ENCODE measurements at regions not wholly inside any gene's neighbourhood (a gene's known extent, or its start where the extent isn't known, plus 50 kb on each side); places are given as distances from the start of the nearest gene placed in this dataset.

DNA sequence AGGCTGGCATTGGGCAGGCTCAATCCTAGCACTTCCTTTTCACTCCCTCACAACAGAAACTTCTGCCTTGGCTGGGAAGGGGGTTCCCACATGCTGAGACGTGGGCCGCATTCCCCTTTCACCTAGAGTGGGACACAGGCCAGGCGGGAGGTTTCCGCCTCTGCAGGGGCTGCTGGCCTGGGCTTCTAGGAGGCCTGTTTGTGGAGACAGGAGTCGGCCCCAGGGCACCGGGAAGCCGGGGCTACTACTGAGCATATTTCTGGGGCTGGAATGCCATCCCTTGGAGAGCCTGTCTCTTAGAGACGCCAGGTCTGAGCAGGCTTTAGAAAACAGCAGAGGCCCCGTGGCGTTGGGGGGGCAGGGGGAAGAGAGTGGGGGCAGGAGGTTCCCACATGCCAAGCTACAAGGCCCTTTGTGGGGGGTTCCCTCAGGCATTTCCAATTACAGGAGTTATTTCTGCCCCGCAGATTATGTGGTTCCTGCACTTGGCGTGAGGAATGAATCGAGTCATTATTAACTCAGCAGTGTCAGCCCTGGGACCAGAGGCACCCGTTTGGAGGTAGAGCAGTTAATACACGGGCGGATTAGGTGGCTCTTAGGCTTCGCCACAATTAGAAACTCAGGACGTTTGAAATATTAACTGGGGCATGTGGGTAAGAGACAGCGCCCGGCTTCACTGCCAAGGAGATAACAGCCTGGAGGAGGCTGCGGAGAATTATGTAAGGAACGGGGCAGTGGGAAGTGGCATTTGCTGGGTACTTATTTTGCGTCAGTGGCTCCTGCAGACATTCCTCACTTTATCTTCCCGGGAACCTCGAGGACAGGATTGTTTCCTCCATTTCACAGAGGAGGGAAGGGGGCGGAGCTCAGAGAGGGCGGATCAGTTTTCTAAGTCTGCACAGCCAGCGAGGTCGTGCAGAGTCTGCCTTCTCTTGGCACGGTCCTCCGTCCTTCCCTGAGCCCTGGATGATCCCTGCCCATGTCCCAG, 162.5 kb downstream of the MAF start:
- no peak for DNase-seq

DNA sequence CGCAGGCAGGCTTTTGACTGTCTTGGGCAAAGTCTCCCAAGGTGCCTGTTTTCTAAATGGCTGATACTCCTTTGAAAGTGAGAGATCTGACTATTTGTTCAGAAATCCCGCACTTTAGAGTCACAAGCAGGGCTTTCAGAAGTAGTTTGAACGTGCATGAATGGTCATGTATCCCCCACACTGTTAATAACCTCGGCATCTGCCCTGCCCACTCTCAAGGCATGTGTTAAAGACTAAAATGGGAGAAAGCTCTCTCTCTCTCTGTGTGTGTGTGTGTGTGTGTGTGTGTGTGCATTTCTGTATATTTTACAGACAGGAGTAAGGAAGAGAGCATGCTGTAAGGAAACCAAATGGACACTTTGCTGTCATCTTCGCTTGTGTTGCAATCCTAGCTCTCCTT, 163.7 kb downstream of the MAF start:
- DNase-seq: no peak

DNA sequence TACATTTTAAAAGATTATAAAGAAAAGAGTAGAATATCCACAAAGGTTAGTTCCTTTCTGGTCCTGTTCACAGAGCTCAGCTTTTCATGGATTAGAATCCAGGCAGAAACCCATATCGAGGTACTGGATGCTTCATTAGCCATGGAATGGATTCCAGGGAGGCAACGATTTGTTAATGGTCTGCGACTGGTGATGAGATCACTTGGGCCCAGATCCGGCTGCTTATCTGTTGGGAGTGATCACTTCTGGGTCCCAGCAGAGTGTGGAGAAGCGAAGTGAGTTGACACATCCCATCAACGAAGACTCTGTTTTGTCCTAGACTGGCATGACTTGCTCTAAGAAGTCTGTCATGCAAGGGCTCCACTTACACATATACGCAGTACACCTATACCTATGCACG, 165.8 kb downstream of the MAF start:
- DNase-seq: no peak

DNA sequence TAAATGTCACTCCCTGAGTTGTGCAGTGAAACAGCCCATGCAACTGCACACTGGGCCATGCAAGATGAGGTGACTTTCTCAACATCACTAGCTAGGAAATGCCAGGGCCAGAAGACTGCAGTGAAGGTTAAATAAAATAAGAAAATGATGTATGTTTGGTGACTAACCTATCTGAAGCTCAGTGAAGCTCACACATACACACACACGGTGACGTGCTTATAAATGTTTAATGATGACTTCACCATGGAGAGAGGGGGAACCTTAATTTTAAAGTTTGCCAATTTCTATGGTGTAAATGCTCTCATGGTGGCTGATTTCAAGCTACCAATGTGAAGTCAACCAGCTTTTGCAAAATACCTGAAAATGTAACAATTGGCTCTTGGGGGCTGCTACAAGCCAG, 166.4 kb downstream of the MAF start:
- DNase-seq: no peak

DNA sequence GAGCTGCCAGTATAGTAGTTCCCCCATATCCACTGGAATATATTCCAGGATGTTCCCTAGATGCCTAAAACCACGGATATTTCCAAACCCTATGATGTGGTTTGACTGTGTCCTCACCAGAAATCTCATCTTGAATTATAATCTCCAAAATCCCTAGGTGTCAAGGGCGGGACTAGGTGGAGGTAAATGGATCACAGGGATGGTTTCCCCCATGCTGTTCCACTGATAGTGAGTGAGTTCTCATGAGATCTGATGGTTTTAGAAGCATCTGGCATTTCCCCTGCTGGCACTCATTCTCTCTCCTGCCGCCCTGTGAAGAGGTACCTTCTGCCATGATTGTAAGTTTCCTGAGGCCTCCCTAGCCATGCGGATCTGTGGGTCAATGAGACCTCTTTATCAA, 168.6 kb downstream of the MAF start:
- no peak for DNase-seq

DNA sequence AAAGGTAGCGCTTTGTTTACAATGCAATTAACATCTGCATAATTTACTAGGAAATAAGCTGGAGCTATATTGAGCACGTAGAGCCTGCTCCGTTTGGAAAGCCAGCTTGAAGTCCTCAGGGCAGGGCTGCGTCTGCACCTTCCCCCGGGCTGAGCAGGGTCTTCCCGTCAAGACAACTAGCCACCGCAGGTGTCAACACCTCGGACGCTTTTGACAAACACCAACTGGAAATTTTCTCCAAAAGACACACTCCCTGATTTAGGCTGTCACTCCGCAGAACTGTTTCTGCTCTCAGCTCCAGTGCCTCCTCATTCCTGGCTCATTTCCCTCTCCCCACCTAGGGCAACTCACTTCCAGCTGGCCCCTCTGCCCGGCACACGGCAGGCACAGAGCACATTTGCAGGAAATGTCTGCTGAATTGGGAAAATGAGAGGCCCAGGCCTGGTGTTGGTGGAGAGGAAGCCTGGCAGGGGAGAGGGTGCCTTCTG, 170.3 kb downstream of the MAF start:
- DNase-seq: no peak

DNA sequence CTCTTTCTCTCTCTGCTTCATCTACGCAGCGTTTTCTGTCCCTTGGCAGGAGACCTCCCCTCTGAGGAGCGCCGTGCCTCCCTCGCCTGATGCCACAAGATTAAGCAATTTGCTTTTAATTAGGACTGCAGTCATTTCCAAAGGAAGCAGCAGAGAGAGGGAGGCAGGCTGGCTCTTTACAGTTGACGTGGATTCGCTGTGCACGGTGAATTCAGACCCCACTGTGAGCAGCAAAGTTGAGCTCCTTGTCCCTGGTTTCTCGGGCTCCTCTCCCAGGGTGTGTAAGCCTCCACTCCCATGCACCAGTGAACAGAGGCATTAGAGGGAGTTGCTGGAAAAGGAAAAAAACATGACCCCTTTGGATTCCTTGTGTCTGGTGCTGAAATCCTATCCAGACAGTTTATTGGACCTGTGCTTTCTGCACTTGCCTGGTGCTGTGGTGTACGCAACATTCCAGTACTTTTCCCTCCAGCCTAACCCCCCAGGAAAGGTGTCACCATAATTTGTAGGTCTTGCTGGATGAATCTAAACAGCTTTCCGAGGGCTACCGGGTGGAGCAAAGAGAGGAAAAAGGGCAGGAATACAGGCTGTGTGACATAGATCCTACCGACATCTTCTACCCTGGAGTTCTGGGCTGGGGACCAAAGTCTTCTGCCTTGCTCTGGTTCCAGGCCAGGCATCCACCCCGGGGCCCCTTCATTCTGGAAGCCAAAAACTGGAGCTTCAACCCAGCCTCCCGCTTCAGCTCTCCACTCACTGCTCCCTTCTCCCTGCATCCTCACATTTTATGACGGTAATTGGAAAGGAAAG, 171.0 kb downstream of the MAF start:
- DNase-seq: no peak

DNA sequence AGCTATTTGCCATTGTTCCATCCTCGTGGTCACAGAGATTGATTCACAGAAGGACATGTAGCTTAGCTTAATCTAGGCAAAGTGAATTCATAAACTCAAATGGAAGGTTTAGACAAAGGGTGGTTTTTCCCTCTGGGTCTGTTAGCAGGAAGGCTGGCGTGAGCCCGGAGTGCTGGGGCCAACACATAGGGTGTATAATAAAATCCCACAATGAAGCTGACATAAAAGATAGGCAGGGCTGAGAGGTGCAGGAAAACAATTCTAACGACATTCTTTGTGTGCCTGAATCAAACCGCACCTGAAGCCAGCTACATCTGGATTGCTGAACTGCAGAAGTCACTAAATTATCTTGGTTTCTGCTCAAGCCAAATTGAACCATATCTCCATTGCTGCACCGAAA, 173.9 kb downstream of the MAF start:
- DNase-seq: no peak

DNA sequence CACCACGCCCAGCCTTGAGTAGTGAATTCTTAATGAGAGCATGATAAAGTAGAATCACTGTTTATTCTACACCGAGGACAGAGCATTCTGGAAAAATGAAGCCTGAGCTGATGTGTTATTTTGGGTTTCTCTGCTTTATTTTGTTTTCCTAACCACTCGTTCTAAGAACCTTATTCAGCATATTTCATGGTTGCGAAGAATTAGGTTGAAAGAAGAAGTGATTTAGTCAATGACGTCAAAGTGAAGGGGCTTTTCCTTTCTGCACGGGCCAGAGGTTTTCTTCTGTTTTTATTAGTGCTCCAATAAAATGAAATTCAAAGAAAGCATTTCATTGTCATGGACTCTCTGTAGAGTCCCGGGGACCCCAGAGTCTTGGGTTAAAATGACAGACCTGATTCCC, 178.5 kb downstream of the MAF start:
- DNase-seq: no peak

DNA sequence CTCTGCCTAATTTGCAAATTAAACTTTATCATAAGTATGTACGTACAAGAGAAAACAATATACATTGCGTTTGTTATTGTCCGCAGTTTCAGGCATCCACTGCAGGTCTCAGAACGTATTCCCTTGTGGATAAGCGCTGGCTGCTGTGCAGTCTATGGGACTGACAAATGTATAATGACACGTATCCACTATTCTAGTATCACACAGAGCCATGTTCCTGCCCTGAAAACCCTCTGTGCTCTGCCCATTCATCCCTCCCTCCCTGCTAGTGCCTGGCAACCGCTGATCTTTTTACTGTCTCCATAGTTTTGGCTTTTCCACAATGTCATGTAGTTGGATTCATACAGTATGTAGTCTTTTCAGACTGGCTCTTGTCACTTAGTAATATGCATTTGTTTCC, 179.4 kb downstream of the MAF start:
- no peak for DNase-seq

DNA sequence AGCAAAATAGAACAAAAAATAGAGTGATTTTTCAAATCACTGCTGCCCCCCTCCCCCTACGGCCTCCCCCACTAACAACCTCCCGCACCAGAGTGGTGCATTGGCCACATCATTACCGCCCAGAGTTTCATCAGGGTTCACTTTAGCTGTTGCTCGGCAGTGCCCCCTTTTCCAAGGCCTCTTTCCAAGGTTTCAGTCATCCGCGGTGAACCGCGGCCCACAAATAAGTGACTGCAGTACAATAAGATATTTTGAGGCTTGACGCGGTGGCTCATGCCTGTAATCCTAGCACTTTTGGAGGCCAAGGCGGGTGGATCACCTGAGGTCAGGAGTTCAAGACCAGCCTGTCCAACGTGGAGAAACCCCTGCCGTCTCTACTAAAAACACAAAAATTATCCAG, 180.0 kb downstream of the MAF start:
- DNase-seq: no peak

DNA sequence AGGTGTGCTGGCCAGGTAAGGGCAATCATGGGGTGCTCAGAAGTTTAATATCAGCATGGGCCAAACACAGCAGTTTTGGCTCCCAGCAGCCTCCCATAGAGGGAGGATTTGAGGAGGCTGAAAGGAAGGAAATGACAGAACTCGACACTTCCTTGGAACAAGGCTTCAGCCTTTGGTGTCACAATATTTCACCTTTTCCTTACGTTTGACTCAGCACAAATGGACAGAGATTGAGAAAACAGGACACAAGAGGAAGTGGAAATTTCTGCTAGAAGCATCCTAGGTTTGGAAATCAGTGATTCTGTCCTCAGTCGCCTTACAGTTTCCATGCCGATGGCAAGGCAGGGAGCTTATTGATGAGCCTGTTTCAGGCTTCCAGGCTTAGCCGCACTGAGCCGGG, 181.4 kb downstream of the MAF start:
- DNase-seq: no peak

DNA sequence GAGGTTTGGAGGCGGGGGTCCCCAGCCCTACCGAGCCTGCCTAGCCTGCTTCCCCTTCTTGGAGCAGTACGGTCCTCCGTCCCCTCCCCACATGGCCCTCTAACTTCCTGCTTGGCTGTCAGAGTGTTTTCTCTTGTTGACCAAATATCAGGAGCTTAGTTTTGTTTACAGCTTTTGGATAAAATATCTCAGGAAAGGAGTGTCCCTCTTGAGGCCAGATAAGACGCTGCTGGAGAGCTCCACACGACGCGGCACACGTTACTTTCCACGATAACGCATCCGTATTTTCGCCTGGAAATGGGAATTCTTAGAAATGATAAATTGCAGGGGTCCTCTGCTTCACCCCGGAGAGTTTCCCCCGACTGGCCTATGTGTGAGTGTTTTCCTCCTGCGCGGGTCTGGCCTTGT, 182.9 kb downstream of the MAF start:
- no peak for DNase-seq

DNA sequence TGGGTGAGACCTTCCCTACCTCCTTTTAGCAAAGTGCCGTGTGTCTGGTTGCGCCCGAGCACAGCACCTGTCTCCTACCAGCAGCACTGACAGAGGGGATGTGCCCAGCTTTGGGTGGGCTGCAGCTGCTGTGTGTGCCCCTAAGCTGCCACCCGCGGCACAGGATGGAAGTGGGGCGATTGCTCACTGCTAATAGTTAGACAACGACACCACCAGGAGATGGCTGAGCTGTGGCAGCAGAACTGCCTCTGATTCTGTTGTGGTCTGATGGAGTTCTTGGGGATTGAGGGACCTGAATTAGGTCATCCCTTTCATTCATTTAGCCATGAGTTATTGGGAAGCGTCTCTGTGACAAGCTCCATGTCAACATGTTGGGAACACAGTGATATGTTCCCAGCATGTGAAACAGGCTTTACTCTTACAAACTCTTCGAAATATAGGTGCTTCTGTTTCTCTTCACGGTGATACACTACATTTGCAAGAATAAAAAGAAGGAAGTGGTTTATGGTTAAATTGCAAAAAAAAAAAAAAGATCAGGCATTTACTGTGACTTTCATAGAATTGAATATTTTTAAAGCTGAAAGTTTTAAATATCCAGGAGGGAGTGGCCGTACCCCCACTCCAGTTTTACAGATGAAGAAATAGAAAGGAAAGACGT, 184.4 kb downstream of the MAF start:
- DNase-seq: no peak

DNA sequence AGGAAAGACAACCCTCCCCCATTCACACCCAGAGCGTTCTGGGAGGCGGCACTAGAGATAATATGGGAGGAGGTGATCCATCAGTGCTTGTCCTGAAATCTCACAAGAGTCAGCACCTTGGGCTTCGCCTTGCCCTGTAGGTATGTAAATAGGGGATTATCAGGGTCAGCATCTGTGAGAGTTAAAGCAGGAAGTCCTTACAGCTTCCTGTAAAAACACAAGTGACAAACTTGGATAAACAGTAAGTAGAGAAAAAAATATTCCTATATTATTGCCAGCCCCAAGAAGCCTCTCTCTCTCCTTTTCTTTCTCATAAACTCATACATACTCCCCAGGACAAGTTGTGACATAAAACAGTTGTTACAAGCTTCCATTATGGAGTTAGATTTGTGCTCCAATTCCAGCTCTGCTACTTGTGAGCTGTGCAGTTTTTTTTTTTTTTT, 187.7 kb downstream of the MAF start:
- no peak for DNase-seq

DNA sequence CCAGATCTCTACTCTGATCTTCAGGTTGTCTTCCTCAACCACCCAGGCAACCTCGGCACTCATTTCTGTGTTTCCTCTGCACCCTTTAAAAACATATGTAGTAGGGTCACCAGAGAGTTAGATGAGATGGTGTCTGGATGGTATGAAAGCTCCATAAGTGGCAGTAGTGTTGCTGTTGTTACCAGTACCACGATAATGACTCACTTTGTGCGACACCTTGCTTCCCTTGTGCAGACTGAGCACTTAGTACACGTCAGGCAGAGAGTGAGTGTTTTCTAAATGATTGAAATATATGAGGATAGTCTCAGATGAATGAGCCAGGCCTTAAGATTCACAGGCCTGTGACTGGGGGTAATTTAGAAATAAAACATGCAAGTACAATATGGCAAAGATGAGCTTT, 188.7 kb downstream of the MAF start:
- no peak for DNase-seq

DNA sequence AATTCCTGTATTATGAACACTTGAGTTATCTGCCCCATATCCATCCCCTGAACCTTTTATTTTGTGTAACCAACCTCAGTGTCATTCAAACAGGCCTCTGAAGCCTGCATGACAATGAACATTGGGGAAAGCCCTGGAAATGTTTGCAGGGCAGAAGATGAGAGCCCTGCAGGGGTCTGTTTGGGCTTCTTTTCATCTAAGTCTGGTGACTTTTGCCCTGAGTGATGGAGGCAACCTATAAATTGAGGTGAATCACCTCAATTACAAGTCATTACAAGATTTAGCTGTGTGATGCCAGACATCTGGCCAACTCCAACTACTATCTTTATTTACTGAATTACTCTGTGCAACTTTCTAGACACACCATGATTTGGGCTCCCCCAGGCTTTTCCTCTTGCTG, 189.2 kb downstream of the MAF start:
- DNase-seq: no peak

DNA sequence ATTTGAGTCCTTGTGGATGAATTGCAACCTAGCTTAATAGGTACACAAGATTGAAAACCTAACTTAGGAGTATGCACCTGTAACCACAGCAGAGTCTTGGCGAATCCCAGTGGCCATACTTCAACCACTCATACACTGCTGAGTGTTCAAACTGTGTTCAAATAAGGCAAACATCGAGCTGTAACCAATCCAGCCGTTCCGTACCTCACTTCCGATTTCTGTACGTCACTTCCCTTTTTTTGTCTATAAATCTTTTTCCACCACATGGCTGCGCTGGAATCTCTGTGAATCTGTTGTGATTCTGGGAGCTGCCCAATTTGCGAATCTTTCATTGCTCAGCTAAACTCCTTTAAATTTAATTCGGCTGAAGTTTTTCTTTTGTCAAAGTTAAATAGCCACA, 190.6 kb downstream of the MAF start:
- DNase-seq: no peak

DNA sequence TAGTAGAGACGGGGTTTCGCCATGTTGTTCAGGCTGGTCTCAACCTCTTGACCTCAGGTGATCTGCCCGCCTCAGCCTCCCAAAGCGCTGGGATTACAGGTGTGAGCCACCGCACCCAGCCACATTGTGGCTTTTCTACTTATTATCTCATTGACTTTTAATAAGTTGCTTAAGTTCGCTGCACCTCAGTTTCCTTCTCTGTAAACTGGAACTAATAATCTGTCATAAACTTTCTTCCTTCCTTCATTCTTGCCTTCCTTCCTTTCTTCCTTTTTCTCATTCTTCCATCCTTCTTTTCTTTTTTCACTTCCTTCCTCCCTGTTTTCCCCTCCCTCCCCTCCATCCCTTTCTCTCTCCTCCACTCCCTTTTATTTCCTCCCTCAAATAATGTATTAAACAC, 192.2 kb downstream of the MAF start:
- DNase-seq: no peak

DNA sequence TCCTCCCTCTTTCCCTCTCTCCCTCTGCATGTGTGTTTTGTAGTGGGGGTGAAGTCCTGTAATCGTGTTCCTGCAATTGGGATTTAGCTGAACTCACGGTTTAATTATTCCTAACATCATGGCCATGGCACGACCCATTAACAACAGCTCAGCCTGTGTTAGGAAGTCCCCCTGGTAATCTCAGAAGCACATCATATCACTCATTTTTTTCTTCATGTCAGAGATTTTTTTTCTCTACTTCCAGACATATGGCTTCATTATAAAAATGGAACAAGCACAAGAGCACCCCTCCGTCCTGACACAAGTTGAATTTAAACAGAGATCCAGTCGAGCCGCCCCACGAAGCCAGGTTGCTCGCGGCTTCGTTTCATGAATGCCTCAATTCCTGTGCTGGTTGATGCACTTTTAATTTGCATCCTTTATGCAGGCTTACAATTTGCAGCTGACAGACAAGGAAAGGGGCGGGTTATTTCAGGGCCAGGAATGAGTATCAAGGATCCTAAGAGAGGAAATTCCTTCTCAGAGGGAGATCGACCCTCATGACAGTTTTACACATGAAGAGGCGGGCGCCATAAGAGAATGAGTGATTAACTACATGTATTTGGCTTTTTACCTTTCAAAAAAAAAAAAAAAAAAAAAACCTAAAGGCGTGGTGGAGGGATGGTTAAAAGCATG, 192.9 kb downstream of the MAF start:
- no peak for DNase-seq

DNA sequence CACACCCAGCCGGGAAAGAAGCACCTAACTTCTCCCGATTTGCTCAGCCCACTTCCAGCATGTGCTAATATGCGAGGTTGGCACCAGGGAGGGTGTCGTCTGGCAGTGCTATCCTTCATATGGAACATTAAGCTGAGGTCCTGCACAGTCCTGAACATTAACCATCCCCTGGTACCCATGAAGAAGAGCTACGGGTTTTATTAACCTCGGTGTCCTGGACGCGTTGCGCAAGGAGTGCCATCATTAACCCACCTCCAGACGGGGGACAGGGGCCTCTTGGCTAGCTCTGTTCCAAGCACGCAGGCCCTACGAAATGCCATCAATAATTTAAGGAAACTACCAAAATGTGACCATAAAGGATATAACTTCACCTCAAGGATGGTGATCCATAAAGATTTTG, 193.5 kb downstream of the MAF start:
- no peak for DNase-seq

DNA sequence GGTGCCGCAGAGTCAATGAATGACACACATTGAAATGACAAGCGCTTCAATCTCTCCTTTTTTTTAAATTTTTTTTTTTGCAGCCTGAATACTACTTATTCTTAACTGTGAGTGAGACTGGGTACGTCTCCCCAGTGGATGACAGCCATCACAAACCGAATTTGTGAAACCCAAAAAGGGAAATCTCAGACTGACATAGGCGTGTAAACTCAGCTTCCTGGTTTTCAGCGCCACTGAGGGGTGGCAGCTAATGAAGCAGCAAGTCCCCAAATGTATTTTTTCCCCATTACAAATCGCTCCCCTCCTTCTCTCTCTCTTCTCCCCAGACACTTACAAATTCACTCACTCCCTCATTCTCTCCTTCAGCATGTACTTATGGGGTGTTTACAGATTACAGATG, 196.0 kb downstream of the MAF start:
- no peak for DNase-seq

DNA sequence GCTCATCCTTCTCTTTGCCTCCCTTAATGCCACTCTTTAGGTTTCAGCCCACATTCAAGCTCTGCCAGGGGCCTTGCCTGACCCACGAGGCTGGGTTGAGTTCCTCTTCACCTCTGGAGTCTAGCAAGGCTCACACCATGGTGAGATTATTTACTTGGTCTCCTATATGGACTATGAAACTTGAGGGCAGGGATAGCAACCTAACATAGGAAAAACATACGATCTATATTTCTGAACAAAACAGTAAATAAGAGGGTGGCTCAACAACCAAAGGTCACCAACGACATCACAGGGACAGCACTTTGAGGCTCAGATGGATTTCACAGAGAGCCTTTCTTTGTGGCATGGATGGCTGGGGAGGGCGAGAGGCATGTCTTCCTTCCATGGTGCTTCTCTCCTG, 197.0 kb downstream of the MAF start:
- DNase-seq: no peak

Data from fibroblast of upper back skin (primary cell).